Activated CD8-positive, alpha-beta memory T cell treated with anti-CD3 and anti-CD28 coated beads for 48 hours (primary cell): ENCODE measurements at regions not wholly inside any gene's neighbourhood (a gene's known extent, or its start where the extent isn't known, plus 50 kb on each side); places are given as distances from the start of the nearest gene placed in this dataset.

Source experiments
- DNase-seq, 3 experiments: peaks; one replicate each; pipeline ENCODE4 v3.0.0-alpha.2; 2020; ENCODE audit warnings: low read depth in 2 of 3, low spot score in 2 of 3

DNA sequence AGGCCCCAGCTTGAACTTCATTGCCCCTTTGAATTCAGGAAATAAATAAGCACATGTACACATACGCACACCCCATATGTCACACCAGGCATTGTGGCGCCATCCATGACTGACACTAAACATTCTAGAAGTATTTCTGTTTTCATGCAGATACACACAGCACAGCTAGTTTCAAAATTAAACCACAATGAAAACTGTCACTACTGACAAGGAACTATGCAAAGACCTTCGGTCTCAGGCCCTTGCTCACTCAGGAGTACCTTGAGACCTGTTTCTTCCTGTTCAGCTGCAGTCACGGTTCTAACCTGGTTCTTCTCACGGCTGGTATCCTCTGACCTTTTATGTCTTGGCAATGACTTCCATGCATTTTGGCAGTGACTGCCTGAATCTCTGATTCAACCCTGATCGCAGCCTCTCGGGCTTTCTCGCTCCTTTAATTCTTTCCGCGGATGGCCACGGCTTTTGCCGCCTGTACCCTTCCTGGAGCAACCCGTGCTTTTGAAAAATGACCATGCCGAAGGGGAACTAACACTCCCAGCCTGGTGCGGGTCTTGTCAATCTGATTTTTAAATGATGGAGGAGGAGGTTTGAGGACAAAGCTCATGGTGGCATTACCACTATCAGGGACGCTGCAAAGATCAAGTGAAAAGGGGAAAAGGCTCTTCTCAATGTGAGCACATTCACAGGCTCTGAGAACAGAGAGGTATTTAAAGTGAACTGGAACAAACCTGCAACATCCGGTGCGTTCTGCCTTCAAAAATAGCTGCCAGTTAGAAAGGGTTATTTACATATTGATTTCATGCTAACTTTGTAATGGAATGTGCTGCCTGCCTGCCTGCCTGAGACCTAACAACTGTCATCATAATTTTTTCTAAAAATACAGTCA lies 384.6 kb downstream of the RRAGC start:
- no peak for DNase-seq

DNA sequence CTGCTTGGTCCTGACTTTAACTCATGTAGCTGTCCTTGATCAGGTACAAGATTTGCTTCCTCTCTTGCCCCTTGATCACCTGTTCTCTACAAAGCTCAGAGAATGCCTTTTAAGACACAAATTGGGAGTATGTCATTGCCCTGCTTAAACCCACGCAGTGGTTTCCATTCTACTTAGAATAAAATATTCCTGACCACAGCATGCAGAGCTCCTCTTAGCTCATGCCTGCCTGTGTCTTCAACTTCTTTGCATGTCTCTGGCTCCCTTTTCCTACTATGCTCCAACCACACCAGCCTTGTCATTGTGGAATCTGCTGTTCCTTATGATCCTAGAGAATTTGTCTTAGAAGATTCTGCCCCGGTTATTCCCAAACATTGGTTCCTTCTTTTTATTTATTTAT lies 393.1 kb downstream of the RRAGC start:
- no peak for DNase-seq

DNA sequence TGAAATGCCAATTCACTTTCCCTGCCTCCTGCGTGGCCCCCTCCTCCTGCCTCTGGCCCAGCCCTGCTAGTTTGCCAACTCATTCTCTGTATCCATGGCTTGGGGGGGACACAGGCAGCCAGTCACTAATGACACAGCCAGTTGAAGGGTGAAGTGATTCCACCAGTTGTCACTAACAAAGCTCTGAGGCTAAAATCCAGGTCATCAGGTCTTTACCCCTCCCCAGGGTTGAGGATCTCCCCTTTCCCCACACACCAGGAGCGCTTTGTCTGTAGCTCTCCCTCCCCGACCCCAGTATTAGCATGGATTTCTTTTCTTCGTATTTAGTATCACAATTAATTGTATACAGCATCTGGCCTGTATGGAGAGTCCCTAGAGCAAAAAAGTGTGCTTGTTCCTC lies 394.1 kb downstream of the RRAGC start:
- no peak for DNase-seq

DNA sequence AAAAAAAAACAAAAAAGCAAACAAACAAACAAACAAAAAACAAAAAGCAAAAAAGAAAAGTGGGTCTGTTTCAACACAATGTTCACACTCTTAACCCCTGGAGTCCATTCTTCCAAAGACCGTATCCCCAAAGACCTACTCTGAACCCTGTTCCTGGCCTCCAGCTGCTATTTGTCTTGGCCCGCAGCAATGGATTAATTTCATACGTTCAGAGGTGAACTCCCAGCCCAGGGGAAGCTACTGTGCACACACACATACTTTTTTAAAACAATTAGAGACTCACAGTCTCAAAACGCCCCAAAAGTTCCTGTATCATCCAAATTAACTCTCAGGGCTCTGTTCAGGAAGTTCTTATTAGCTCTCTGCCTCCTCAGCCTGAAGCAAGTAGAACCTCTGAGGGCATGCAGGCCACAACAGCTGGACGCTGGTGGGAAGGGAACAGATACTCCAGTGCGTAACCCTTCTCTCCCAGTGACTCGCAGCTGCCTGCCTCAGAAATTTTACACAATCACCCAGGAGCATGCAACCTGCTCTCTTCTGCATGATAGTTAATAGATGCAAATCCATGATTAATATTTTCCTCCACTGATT lies 395.4 kb downstream of the RRAGC start:
- no peak for DNase-seq

DNA sequence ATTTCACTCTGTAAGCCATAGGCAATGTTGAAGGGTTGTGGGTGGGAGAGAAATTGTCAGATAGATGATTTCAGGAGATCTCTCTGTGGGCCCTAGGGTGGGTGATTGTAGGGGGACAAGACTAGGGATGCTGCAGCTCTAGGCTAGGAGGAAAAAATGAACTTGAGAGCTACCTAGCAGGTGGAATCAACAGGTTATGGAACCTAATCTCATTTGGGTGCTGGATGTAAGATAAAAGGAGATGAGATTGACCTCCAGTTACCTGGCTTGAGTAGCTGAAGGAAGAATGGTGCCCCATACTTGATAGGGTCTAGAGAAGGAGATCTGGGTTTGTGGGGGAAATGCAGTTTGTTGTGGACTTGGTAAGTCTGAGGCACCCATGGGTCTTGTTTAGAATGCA lies 396.5 kb downstream of the RRAGC start:
- DNase-seq, result no peak

DNA sequence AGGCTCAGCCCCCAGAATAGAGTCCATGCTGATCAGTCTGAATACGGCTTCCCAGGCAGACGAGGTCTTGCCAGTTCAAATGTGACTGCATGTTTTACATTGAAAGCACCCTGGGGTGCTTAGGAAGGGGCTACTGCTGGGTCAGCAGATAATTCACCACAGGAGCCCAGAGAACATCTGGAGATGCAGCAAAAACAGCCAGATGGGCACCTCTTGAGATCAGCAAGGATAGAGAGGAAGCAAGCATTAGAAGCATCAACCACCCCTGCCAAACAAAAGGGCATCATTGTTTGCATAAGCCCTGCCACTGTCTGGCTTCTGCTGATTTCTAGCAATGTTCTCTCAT lies 403.1 kb downstream of the RRAGC start:
- DNase-seq, result no peak

DNA sequence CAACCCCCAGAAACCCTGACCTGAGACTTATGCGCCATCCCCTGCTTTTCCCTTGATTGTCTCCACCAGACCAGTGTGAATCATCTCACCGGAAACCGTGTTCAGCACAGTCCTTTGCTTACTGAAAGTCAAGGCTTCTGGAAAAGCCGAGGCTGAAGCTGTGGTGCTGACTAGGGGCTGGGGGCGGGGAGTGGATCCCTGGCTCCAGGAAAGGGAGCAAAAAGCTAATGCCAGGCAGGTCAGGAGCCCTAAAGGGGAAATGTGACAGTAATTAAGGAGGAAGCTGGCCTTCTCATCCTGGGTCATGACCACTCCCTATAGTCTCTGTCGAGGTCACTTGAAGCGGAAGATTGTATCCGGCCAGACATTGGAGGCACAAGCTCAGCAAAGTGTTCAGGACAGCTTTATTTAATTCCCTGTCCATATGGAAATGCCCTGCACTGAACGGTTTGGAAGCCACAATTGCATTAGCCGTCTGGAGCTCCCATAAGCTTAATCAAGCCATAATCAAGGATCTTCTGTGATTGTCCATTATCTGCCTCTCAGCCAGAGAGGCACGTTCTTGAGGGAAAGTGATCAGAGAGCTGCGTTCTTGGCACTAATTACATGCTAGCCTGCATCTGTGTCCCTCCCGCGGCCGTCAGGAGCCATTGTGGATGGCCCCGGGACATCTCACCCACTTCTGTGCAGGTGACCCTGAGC lies 403.6 kb downstream of the RRAGC start:
- DNase-seq, result no peak

DNA sequence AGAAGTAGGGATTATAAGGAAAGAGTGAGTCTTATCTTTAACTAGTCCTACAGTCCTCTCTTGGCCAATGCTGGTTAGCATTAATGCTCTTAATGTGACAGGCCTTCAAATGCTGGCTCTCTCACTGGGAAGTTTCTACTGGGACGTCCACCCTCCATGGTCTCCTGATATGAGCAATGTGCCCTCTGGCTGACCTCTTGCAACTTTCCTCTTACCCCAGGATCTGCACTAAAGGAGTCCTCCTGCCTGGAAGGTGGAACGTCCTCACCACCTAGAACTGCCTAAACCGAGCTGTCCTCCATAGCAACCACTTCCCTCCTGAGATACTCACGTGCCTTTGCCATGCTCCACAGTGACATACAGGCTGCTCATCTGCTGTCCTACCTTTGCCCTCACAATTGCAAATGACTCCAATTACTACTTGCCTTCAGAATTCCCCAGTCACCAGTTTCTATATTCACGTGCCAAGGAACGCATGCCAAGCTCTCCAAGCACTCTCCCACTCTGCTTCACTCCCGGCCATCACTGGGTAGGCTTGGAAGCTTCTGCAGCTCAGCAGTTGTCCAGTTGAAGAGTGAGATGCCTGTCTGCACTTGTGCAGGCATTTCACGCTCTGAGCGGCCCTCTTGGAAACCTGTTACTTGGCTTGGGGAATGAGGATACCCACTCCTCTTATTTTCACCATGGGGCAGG lies 404.7 kb downstream of the RRAGC start:
- no peak for DNase-seq

DNA sequence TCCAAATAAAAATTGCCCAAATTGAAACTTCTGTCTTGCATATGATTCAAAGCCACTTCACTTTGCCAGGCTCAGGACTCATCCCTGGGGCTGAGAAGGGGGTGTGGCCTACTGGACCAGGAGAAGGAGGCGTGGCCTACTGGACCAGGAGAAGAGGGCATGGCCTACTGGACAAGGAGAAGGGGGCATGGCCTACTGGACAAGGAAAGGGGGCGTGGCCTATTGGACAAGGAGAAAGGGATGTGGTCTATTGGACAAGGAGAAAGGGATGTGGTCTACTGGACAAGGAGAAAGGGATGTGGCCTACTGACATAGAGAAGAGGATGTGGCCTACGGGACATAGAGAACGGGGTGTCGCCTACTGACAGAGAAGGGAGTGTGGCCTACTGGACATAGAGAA lies 405.3 kb downstream of the RRAGC start:
- DNase-seq, result no peak

DNA sequence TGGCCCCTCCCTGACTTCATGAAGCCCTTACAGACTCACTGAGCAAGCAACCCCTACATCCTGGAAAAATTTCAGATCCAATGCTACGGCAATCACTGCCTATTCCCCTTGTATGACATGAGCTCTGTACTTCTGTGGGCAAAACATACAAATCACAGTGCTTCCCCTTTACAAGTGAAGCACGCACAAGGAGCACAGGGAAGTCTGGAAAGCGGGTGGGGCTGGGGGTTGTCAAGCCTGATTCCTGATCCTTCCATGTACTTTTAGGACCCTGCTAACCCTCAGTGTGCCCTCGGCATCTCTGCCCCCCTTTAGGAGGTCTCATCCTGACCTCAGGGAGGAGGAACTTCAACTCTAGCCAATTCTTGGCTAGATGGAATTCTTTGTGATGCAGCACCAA lies 405.7 kb upstream of the POU3F1 start:
- DNase-seq, result no peak

DNA sequence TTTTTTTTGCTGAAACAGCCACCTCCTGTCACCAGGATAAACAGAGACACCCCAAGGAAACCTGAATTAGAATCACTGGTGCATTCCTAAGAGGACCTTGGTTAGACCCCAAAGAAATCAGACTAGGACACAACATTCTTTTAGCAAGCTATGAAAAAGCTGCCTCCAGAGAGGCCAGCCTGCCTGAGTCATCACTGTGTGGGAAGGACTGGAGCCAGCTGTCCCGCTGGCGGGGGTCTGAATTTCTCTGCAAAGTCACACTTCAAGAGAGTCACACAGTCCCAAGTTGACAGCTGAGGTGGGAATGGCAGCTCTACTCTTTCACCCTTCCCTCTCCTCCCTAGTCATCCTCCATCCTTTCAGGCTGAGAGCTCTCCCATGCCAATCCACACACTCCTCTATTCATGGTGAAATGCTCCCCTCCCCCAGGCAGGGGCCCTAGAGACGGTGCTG lies 405.0 kb upstream of the POU3F1 start:
- no peak for DNase-seq

DNA sequence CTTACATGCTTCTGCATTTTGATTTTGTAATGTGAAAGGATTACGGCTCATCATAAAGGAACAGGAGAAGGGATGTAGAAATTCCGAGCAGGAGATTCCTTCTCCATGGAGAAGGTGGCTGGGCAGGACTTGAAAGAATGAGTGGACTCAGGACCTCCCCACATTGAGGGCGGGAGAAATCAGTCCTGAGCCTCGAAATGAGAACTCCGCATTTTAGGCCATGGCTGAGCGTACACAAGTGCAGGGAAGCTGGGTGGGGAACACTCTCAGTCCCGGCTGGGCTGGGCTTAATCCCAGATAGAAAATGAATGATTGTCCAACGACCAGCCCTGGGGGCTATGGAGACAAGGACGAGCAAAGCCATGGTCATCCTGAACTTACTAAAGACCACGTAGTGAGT lies 402.3 kb upstream of the POU3F1 start:
- no peak for DNase-seq

DNA sequence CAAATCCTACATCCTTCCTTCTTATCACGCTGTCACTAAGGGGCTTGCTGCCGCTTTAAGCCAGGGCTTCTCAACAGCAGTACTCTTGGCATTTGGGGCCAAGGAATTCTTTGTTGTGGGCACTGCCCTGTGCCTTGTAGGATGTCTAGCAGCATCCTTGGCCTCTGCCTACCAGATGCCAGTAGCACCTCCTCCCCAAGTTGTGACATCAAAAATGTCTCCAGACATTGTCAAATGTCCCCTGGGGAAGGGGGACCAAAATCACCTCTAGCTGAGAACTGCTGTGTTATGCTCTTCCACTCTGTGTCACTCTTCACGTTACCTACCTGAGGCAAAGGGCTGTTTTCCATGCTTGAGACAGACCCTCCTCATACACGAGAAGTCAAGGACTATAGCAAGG lies 400.3 kb upstream of the POU3F1 start:
- no peak for DNase-seq

DNA sequence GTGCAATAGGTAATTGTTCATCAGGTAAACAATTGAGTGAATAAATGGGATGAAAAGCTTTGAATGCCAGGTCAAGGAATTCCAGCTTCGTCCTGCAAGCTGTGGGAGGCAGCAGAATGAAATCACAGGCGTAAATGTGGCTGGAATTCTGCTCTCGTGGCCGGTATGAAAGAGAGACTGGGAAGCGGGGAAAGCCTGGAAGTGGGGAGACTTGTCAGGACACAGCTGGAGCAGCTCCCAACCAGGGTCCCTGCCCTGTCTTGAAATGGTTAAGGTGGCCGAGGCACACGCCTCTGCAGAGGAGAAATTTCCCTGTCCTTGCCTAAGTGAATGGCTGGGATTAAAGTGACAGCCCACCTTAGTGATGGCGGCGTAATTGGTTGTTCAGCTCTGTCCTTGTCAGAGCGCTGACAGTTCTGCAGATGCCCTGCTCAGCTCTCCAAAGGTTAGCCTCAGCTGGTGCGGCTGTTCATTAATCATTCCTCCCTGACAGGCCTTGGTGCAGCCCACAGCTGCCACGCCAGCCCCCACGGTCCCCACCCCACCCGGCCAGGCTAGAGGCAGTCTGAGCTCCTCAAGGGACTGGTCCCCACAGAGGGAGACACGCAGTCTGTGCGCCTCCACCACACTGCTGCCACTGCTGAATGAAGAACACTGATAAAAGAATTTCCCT lies 398.3 kb upstream of the POU3F1 start:
- DNase-seq, result no peak

DNA sequence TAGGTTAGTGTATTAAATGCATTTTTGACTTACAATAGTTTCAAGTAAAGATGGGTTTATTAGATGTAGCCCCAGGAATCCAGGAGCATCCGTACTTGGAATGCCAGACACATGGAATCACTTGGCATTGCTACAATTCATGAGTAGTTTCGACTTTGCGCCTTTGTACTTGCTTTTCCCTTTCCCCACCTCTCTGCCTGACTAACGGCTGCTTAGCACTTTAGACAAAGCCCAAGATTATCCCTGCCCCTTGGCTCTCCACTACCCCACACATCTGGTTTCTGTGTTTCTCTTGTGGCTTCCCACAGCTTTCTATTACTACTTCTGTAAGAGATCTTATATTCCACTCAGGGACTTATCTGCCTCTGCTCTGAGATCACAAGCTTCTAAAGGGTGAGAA lies 397.7 kb upstream of the POU3F1 start:
- no peak for DNase-seq

DNA sequence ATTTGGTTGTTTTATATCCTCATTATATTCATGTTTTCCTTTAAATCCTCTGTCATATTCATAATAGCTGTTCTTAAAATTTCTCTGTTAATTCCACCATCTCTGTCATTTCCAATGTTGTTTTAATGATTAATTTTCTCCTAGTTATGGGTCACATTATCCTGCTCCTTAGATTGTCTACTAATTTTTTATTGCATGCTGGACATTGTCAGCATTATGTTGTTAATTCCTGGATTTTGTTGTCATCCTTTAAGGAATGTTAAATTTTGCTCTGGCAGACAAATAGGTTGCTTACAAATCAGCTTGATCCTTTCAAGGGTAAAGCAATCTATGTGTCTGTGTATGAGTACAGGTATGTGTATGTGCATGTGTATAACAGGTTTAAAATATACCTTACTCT lies 393.8 kb upstream of the POU3F1 start:
- DNase-seq, result no peak

DNA sequence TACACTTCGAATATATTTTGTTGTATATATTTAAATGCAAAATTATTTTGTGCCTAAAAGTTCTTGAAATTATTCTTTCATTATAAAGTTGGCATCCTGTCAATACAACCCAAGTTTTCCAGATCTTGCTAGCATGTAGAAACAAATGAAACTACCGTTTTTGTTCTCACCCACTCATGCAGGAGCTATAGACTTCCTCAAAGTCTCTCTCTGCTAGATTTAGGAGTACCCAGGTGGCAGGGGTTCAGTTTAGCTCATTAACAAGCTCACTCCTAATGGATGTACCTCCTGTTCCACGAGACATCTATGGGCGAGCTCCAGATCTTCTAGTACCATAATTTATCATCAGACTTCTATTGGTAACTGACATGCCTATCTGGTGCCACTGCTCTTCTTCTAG lies 390.2 kb upstream of the POU3F1 start:
- DNase-seq, result no peak

DNA sequence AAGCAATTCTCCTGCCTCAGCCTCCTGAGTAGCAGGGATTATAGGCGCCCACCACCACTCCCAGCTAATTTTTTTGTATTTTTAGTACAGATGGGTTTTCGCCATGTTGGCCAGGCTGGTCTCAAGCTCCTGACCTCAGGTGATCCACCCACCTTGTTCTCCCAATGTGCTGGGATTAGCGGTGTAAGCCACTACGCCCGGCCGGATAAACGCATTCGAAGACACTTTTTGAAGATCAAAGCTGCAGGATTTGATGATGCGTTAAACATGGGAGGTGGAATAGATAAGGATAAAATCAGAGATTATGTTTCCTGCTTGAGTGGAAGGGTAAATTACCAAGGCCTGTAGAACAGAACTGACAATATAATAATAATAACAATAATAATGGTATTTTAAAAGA lies 389.4 kb upstream of the POU3F1 start:
- DNase-seq, result no peak

DNA sequence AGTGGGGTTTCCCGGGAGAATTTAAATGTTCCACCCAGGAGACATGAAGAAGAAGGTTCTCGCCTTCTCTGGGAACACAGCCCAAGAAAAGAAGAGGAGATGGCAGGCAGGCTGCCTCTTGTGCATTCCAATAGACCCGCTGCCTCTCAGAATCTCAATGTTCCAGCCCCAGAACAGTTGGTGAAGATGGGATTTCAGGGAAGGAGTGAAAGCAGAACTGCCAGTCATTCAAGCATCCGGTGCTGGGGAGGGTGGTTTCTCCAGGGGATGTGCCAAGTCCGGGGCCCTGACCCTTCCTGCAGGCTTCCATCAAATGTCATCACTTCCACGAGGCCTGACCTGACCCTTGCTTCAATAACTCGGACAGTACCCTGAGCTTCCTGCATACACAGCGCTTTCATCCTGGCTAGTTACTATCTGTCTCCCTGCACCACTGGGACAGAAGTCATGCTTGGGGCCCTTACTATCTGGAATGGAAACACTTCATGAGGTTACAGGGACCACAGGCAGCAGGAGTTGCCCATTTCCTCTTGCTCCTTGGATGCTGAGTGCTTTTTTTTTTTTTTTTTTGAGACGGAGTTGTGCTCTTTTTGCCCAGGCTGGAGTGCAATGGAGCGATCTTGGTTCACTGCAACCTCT lies 386.6 kb upstream of the POU3F1 start:
- DNase-seq, result no peak

DNA sequence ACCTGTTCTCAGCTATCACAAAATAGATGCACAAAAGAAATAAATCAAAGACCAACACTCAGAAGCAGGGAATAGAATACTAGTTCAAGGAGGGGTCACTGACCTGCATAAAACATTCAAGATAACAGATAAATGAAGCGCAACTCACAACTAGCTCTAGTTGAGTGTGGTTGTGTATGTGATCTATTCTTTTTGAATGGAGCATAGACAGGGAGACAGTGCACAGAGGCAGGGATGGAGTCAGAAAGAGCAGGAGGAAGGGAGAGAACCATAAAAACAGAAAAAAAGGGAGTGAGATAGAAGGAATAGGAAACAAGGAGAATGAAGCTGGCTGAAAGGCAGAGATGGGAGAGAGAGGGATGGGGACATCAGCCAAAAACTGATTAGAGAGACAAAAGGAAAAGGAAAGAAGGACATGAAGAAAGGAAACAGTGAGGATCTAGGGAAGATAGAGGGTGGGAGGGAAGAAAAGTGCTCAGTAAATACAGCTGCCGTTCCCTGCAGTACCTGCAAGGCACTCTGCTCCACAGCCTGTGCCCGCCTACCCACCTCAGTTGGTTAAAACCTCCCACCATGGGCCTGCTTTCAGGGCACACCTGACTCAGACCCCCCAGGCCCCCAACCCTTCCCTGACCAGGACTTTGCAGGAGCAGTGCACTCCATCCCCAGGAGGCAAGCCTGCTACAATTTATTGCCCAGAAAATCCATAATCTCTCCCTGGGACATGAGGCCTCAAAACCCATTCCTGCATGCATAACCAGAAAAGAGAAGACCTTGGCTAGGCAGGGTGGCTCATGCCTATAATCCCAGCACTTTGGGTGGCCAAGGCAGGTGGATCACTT lies 385.2 kb upstream of the POU3F1 start:
- DNase-seq, result no peak
